ENCODE measurements at regions not wholly inside any gene's neighbourhood (a gene's known extent, or its start where the extent isn't known, plus 50 kb on each side); places are given as distances from the start of the nearest gene placed in this dataset.

DNA sequence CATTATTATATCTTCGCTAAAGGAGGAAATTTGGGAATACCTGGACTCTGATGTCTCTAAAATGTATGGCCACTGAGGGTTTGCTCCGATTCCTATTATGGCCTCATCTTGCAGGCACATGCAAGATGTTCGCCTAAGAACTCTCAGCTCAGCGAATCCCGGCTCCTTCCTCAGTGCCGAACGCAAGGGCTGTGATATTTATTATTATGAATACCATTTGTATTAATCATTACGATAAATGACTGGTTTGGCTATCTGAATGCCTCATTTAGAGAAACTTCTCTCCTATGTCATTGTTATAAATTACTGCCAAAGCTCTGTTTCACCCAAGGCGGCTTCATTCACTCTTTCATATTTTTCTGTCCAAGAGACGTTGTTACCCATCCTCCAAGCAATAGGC, 369.7 kb upstream of the TSHZ3 start:
- no peak for DNase-seq

DNA sequence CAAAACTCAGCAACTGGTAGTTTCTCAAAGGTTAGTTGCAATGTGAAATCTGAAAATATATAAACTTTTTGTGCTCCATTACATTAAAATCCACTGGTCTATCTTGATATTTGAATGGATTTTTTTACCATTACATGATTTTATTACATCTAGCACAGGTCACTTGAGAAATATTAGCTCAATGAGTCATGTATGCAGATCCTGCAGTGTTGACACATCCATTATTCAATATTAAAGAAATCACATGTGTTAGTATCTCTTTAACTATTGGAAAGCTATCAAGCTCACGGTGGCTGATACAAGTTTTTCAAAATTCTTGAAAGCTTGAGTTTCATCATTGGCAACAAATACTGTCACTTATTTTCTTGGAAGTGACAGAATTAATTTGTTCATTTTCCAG, 373.9 kb upstream of the TSHZ3 start:
- DNase-seq: no peak

DNA sequence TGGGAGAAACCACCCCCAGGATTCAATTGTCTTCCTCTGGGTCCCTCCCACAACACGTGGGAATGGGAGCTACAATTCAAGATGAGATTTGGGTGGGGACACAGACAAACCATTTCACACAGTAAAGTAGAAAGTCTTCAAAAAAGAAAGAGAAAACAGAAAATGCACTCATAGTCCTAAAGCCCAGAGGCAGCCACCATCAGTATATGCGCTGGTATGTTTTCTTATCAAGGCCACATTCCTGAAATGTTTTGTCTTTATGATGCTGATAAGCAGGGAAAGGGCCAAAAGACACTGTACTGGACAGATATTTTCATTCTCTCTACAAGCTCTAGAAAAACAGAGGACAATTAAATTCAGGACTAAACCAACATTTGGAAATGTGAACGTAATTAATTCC, 375.8 kb upstream of the TSHZ3 start:
- DNase-seq: no peak

DNA sequence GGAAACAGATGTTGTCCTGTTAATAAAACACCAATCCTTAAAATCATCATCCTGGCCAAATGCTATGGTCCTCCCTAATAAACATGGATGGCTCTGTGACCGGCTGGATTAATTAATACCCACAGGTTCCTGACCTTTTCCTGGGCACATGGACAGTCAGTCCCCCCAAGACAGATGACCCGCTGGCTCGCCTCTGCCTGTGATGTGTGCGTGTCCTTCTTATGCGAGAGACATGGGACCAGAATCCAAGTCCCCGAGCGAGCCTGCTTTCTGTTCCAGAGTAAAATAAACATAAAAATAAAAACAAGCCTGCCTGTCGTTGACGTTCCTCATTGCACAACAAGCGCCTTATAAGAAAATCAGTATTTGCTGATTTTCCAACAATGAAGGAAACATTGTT, 378.3 kb upstream of the TSHZ3 start:
- no peak for DNase-seq

DNA sequence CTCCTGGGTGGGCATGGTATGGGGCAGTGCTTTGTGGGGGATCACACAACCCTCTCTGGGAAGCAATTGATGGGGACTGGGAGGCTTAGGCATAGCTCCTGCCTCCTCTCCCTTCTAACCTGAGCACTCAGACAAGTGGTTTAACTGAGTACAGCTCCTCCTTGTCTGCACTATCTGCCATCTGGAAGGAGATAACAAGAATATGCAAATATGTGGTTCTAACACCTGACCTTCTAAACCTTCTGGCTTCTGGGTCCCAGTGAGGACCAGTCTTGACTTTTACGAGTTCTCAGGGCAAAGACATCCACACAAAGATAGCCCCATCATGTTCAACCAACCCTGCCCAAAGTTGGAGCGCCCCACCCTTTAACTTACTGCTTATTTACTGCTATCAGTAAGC, 381.0 kb upstream of the TSHZ3 start:
- DNase-seq: no peak

DNA sequence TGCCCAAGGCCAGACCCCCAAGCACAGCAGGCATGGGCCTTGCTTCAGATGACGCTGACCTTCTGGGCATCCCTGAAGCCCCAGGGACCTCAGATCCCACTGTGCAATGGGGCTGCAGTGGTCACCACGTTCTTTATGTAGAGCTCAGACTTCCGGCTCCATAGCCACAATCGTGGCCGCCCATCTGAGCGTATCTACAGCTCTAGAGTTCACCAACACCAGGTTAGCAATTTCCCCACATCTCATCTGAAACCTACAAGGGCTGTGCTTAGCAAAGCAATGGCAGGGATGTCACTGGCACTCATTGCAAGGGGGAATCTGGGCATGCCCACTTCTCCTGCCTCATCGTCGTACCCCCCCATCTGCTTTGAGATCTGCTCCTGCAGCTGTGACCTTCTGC, 384.4 kb upstream of the TSHZ3 start:
- DNase-seq: no peak

DNA sequence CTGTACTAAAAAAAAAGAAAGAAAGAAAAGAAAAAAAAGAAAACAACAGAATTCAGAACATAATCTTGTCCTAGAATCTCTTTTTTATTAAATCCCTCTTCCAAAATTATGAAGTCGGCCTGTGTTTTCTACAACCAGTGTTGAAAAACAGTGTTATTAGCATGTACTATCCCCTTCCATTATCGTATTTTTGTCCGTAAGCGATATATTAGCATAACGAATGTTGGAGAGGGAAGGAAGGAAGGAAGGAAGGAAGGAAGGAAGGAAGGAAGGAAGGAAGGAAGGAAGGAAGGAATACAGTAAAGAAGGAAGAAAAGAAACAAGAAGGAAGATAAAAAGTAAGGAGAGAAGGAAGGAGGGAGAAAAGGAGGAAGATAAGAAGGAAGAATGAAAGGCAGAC, 393.0 kb upstream of the TSHZ3 start:
- DNase-seq: no peak

DNA sequence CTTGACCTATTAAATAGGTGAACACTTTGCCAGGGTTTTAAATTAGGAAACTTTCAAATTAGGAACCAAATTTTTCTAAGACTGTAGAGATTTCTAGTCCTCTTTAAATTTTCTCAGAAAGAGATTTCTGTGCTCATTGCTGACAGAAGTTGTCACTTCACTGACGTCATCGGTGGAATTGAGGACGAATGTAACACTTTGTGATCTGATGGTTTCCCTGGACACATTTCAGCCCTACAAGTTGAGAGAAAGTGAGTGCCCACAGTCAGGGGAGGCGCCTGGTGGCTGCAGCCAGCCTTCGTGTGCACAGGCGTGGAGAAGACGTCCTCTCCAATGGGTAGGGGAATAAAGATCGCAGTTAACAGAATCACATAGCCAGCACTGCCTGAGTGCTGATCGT, 396.5 kb upstream of the TSHZ3 start:
- DNase-seq: no peak

DNA sequence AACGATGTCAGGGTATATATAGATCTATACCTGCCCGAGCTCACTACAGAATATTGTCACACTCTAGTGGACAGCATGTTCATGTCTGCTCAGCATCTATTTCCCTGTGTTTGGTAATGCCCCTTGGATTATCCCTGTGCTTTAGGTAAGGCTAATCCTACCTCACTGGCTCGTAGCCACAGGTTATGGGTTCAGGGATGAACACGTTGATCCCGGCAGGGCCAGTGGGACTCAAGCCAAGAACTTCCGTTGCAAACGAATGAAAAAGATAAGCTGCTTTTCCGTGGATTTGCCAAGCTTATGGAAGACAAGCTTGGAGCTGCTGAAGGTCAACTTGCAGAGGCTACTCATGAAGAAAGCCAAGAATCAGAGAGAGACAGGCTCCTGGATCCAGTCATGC, 400.0 kb upstream of the TSHZ3 start:
- no peak for DNase-seq

DNA sequence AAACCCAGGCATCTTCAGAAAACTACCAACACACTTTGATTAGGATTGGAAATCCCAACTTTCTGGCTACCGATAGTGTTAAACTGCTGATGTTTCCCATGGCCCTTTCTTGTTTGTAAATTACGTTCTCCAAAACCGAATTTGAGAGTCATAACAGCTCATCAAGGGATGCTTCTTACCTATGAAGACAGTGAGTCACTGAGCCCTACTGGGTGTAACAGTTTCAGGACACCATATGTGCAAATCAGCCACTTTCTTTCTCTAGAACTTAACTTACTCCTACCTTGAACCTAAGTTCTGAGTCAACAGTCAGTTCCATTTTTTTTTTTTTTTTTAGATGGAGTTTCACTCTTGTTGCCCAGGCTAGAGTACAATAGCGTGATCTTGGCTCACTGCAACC, 410.1 kb upstream of the TSHZ3 start:
- DNase-seq: no peak

DNA sequence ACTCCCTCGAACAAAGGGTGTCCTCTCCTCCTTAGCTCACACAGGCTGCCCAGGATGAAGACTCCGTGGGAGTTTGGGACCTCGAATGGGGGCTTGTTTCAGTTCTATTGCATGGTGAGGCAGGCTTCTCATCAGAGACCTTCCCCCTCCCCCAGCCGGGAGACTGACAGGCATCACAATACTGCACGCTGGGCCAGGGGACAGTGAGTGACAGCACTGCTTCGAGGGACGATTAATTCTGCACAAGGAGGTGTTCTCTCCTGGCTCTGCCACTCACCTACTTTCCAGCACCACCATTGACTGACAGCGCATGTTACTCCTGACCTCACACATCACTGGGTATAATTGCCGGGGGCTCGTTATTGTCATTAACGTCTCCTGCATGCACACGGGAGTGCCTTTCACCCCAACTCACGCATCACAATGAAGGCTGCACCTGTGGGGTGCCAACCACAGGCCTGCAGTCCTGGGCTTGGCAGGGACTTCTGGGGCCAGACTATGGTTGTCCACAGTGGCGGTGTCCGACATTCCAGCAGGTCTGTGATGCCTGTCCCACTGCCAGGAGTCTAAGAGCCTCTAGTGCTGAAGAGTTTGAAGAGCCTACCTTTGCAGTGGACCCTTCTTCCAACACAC, 412.2 kb upstream of the TSHZ3 start:
- DNase-seq: no peak

DNA sequence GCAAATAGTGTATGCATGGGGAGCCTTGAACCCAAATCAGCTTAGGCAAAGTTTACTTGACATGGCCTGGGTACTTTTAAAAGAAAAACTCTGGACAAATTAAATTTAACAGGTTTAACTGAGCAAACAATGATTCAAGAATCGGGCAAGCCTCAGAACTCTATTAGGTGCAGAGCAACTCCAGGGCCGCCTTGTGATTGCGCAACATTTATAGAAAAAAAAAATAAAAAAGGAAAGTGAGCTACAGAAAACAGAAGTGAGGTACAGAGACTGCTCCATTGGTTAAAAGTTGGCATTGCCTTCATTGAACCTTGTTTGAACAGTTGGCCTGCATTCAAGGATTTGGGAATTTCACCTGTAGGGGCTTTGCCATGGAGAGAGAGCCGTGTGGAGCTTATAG, 421.0 kb upstream of the TSHZ3 start:
- no peak for DNase-seq

DNA sequence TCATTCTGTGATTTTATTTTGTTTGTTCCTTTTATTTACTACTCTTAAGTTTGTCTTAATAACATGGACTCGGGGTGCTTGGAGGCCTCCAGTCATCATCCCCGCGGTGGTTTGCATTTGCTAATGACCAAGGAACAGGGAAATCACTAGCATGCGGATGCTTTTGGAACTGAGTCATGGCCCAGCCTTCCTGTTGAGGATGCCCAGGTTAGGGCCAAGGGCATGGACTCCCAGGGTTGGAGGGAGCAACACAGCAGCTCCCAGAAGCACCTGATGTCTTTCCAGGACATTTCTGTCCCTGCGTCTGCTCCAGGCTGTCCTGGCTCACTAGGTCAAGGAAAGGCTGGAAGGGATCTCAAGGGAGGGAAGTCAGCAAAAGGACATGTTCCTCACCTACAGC, 423.7 kb upstream of the TSHZ3 start:
- no peak for DNase-seq

DNA sequence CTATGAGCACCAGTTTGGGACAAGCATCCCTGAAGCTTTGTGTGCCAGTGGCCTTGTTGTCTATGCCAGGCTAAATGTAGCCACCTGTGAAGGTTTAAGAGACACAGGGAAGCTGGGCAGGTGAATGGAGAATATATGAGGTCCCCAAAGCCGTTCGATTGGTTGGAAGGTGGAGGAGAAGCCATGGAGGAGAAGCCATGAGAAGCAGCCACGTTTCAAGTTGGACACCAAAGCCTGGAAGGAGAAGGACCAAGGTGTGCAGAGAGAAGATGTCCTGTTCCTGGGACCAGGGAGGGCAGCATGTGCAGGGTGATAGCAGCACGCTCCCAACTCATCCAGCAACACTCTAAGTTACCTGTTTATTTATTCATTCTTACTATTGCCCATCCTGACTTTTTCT, 432.3 kb upstream of the TSHZ3 start:
- DNase-seq: no peak

DNA sequence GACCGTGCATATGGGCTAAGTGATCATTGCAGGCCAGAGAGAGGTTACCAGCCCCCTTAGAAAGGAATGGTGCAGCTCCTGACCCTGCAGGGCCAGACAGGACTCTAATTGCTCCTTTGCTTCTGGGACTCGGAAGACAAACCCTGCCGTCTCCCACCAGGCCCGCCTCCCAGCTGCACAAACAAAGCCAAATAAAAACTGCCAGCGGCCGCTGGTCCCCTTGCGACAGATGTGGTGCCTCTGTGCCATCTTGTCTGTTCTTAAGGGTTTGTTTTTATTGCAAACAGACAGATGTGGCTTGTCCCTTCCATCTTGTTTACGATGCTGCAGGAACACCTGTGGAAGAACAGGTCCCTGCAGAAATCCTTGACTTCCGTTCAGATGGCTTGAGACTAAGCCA, 434.4 kb upstream of the TSHZ3 start:
- no peak for DNase-seq

DNA sequence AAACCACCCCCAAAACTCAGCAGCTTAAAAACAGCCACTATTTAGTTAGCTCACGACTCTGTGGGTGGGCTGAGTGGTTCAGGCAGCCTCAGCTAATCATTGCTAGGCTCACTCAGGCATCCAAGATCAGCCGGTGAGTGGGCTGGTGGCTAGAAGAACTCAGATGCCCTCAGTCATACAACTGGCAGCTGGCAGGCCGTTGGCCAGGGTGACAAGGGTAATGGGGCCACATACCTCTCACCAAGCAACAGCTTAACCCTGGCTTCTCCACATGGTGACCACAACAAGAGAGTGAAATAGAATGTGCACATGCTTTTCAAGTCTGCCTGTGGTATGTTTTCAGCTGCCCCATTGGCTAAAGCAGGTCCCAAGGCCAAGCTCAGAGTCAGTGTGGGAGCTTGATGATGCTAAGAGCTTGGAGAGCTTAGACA, 435.4 kb upstream of the TSHZ3 start:
- no peak for DNase-seq

DNA sequence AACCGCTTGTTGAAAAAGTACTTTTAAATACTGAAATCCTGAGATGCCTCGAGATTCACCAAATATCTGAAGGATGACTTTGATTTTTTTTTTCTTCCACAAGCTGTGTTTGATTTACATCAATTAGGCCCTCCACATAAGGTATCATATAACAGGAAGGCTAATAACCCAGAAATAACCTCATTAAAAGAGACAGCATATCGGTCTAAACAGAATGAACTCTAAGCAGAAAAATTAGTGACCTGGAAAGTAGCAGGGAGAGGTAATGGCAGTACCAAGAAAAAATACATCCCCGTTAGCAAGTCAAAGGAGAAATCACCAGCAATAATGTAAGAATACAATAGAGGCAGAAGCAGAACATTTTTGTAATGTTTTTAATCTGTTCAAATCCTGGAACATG, 452.4 kb upstream of the TSHZ3 start:
- DNase-seq: no peak

DNA sequence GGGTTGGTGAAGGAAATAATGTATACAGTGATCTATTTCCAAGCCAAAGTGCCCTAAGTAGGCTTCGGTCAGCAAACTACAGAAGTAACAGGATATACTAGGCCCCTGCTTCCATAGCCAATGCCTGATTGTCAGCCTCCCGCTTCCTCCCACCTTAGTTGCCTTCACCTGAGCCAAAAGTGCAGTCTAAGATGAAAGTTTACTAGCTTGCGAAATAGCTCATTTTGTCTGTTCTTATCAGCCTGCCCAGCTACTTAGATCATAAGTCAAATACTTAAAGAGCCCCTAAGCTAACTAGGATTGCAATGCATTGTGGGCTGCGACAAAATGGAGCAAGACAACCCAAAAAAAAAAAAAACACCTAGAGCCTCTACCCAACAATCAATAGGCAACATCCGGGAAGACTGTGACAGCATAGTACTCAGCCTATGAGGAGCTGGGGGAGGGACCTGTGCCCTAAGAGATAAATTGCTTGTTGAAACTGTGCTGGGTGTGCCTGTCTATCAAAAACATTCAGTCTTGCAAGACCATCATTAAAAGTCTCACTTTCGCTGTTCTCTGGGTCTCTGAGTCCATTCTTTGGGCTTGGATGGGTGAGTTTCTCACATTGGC, 454.7 kb upstream of the TSHZ3 start:
- DNase-seq: no peak

DNA sequence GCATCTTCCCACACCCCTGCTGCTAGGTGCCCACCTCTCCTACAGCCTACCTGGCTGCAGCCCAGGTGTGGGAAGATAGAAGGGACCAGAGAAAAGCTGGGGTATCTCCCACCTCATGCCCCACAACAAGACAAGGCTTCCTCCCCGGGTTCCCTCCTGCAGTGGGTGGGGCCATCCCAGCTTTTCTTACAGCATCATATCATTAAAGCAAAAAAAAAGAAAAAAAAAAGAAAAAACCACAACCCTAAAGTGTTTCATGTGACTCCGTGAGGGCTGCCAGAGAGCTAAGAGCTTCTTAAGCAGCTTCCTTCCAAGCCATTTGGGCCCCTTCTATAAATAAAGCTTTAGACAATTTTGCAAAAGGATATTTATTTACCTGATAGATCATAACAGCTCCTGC, 455.4 kb upstream of the TSHZ3 start:
- no peak for DNase-seq

DNA sequence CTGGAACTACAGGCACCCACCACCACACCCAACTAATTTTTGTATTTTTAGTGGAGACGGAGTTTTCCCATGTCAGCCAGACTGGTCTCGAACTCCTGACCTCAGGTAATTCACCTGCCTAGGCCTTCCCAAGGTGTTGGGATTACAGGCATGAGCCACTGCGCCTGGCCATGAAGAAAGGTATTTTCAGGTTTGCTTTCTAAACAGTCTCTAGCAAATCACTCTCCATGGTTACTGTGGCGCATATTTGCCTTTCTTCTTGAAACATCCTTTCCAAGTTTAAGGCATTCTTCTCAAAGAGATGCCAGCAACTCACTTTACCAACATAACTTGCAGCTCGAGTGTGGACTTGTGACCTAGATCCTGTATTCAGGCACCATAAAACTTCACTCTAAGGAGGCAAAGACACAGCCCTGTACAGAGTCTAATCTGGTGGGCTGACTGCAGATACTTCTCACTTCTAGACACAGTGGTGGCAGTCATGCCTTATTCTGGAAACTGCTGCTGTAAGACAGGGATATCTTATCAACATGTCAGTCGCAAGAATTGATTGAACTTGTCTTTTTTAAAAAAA, 461.4 kb upstream of the TSHZ3 start:
- DNase-seq: no peak

DNA sequence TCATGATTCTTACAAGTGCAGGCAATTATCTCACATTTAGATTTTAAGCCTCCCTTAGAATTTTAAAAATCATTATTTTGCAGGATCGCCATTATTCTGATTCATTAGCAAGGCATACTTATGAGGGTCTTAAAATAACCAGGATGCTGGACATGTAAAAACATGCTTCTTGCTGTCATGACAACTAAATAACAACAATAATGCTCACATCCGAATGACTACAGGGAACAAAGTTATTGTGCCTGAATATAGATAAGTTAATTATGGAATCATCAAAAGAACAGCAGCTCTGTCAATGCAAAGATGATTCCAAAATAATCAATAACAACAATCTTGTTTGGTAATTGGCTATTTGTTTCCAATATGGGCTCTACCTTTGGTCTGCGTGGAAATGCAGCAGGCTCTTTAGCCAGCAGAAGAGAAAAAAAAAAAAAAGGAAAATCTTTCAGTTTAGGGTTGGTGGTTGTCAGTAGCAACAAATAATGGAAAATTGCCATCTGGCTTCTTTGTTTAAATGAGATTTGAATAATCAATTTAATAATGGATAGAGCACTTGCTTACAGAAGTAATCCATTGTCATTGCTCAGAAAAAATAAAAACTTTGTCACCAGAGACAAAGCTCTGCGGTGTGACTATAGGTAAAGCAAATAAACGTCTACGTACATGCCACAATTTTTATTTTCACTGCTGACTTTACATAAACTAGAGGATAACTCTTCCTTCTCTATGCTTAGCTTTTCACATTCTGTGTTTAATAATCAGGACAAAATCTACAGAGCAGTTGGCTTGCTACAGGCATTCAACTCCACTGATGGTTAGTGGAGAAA, 468.9 kb upstream of the TSHZ3 start:
- no peak for DNase-seq

DNA sequence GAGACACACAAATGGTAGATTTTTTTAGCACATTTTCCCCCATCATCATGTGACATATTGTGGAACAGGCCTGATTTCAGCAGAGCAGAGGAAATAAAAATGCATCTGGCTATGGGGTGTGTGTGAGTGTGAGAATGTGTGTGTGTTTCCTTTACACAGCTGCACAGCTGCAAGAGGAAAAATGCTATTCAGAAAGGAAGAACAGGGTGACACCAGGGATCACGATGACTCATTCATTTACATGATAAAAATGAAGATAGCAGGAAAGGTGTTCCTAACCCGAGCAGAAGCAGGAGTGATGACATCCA, 469.5 kb upstream of the TSHZ3 start:
- no peak for DNase-seq

DNA sequence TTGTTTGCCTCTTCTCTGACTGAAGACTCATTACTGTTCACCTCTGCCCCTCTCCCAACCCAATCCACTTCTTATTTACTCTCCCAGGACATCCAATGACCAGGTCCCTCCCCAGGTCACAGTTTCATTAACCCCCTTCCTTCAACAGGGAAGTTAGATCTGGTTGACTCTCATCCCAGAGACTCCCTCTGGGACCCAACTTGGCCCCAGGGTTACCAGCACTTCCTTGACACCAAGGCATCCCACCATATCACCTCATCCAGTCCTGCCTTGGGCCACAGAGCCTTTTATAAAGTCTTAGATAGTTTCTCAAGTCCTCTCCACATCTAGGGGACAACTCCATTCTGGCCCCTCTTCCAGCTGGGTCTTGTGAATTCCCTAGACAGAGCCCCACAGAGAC, 470.6 kb upstream of the TSHZ3 start:
- no peak for DNase-seq

DNA sequence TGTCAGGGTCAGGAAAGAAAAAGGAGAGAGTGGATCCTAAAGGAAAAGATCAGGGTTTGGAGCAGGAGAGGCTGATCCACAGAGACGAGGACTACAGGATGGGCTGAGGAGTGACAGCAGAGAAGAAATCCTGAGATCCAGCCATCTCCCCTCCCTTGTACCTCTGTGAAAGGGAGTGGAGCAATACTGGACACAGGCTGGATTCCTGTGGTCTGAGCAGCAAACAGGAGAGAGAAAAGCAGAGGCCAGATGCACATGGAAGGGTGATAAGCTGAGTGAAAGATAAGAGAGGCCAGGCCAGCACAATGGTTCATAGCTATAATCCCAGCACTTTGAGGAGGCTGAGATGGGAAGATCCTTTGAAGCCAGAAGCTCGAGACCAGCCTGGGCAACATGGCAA, 472.1 kb upstream of the TSHZ3 start:
- DNase-seq: no peak

All from stimulated activated CD4-positive, alpha-beta T cell treated with anti-CD3 and anti-CD28 coated beads, Interleukin-15, amount 100 ng/mL, for 24 hours (primary cell).